ENCODE measurements at regions not wholly inside any gene's neighbourhood (a gene's known extent, or its start where the extent isn't known, plus 50 kb on each side); places are given as distances from the start of the nearest gene placed in this dataset.

DNA sequence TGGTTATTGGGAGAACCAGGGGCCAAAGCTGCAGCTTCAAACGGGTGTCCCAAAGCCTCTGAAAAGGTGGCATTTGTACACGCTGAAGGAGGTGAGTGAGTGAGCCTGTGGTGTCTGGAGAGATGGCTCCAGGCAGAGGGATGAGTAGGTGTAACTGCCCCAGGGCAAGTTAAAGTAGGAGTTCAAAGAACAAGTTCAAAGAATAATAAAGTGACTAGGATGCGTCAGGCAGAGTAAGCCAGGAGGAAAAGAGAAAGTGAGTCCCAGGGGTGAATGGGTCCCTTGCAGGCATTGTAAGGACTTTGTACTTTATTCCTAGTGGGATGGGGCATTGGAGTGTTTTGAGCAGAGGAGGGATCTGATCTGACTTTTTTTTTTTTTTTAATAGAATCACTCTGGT is 201.4 kb upstream of the PWP1 start (continued):
- TF ChIP-seq, protein P1, sequence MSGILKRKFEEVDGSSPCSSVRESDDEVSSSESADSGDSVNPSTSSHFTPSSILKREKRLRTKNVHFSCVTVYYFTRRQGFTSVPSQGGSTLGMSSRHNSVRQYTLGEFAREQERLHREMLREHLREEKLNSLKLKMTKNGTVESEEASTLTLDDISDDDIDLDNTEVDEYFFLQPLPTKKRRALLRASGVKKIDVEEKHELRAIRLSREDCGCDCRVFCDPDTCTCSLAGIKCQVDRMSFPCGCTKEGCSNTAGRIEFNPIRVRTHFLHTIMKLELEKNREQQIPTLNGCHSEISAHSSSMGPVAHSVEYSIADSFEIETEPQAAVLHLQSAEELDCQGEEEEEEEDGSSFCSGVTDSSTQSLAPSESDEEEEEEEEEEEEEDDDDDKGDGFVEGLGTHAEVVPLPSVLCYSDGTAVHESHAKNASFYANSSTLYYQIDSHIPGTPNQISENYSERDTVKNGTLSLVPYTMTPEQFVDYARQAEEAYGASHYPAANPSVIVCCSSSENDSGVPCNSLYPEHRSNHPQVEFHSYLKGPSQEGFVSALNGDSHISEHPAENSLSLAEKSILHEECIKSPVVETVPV (CRISPR knock-in tag; IDR thresholded peaks at IDR 0.05), result no peak

DNA sequence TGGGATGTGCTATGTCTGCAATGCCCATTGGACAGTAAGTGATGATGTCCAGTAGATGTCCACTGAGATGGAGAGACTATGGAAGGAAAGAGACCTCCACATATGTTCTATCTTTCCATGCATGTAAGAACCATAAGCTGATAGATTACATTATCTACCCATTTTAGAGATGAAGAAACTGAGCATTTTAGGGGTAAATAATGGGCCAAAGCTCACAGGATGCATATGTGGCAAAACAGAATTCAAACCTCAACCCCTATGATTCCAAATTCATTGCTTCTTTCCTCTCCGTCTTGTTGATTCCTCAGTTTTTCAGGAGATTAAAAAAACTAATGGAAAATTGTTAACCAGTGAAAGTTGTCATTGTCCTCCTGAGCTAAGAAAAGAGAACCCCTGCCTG is 200.7 kb upstream of the PWP1 start:
- TF ChIP-seq TOX (CRISPR knock-in tag; IDR thresholded peaks at IDR 0.05; ENCODE audit: borderline replicate concordance) (no peak), BACH2 (CRISPR knock-in tag; IDR thresholded peaks at IDR 0.05; ENCODE audit: borderline replicate concordance) (no peak), ESRRG (CRISPR knock-in tag; IDR thresholded peaks at IDR 0.05) (no peak), ZC3H10 (CRISPR knock-in tag; IDR thresholded peaks at IDR 0.05) (no peak), OSR1 (CRISPR knock-in tag; IDR thresholded peaks at IDR 0.05) (no peak)
- ATAC-seq, result no peak

DNA sequence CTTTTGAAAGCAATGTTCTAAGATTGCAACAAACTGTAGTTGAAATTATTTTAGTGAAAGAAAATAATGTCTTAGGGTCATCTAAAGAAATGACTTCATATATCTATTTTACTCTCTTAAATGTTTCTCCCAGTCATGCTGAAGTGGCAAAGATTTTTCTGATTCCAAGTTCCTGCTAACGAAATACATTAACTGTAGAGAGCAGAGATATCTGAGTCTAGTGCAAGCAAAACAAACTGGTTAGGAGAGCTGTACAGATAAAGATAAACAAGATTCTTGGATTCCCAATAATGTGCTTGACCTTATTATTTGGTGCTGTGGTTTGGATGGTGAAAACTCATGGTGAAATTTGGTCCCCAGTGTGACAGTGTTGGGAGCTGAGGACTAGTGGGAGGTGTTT is 199.9 kb upstream of the PWP1 start:
- TF ChIP-seq PPARA (CRISPR knock-in tag; IDR thresholded peaks at IDR 0.05; ENCODE audit: borderline replicate concordance), result no peak
- TF ChIP-seq, protein P1 (CRISPR knock-in tag; IDR thresholded peaks at IDR 0.05), result no peak
- no peak for TF ChIP-seq CSDC2 (CRISPR knock-in tag; IDR thresholded peaks at IDR 0.05)
- no peak for TF ChIP-seq ZFP30 (CRISPR knock-in tag; IDR thresholded peaks at IDR 0.05)
- TF ChIP-seq, protein P2, sequence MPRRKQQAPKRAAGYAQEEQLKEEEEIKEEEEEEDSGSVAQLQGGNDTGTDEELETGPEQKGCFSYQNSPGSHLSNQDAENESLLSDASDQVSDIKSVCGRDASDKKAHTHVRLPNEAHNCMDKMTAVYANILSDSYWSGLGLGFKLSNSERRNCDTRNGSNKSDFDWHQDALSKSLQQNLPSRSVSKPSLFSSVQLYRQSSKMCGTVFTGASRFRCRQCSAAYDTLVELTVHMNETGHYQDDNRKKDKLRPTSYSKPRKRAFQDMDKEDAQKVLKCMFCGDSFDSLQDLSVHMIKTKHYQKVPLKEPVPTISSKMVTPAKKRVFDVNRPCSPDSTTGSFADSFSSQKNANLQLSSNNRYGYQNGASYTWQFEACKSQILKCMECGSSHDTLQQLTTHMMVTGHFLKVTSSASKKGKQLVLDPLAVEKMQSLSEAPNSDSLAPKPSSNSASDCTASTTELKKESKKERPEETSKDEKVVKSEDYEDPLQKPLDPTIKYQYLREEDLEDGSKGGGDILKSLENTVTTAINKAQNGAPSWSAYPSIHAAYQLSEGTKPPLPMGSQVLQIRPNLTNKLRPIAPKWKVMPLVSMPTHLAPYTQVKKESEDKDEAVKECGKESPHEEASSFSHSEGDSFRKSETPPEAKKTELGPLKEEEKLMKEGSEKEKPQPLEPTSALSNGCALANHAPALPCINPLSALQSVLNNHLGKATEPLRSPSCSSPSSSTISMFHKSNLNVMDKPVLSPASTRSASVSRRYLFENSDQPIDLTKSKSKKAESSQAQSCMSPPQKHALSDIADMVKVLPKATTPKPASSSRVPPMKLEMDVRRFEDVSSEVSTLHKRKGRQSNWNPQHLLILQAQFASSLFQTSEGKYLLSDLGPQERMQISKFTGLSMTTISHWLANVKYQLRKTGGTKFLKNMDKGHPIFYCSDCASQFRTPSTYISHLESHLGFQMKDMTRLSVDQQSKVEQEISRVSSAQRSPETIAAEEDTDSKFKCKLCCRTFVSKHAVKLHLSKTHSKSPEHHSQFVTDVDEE (CRISPR knock-in tag; IDR thresholded peaks at IDR 0.05), result no peak
- TF ChIP-seq, protein P3, sequence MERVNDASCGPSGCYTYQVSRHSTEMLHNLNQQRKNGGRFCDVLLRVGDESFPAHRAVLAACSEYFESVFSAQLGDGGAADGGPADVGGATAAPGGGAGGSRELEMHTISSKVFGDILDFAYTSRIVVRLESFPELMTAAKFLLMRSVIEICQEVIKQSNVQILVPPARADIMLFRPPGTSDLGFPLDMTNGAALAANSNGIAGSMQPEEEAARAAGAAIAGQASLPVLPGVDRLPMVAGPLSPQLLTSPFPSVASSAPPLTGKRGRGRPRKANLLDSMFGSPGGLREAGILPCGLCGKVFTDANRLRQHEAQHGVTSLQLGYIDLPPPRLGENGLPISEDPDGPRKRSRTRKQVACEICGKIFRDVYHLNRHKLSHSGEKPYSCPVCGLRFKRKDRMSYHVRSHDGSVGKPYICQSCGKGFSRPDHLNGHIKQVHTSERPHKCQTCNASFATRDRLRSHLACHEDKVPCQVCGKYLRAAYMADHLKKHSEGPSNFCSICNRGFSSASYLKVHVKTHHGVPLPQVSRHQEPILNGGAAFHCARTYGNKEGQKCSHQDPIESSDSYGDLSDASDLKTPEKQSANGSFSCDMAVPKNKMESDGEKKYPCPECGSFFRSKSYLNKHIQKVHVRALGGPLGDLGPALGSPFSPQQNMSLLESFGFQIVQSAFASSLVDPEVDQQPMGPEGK (CRISPR knock-in tag; IDR thresholded peaks at IDR 0.05; ENCODE audit: borderline replicate concordance), result no peak
- no peak for TF ChIP-seq BACH2 (CRISPR knock-in tag; IDR thresholded peaks at IDR 0.05; ENCODE audit: borderline replicate concordance)
- no peak for TF ChIP-seq ZNF565 (CRISPR knock-in tag; conservative IDR thresholded peaks at IDR 0.05; ENCODE audit: low read depth)
- no peak for TF ChIP-seq OSR1 (CRISPR knock-in tag; IDR thresholded peaks at IDR 0.05)
- no peak for ATAC-seq

DNA sequence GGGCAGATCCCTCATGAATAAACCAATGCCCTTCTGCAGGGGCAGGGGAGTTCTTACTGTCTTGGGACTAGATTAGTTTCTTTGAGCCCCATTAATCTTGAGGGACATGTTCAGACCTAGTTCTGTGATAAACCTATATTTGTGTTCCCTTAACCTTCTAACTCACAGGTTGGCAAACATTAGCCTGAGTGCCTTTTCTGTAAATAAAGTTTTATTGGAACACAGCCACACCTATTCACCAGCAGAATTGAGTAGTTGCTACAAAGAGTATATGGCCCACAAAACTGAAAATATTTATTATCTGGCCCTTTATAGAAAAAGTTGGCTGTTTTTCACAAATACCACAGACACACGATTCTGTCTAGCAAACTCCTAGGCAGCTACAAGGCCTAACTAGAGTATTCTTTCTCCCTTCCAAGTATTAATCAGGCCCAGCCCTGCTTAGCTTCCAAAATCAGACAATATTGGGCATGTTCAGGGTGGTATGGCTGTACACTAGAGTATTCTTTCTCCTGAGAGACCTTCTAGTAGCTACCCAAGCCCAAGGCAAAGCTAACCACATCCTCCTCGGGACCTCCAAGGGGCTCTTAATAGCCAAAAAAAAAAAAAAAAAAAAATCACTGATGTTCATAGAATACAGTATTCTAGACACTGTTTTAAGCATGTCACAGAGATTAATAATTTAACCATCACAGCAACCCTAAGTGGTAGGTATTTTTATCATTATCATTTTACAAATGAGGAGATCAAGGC is 199.3 kb upstream of the PWP1 start:
- TF ChIP-seq, protein P3 (CRISPR knock-in tag; IDR thresholded peaks at IDR 0.05; ENCODE audit: borderline replicate concordance), result no peak
- TF ChIP-seq ARNTL (CRISPR knock-in tag; IDR thresholded peaks at IDR 0.05; ENCODE audit: borderline replicate concordance, low read depth) (no peak), SNAI2 (CRISPR knock-in tag; IDR thresholded peaks at IDR 0.05) (no peak), ZFP3 (CRISPR knock-in tag; IDR thresholded peaks at IDR 0.05) (no peak), OSR1 (CRISPR knock-in tag; IDR thresholded peaks at IDR 0.05) (no peak), PPARA (CRISPR knock-in tag; IDR thresholded peaks at IDR 0.05; ENCODE audit: borderline replicate concordance) (no peak), GLIS3 (CRISPR knock-in tag; IDR thresholded peaks at IDR 0.05) (no peak), ESRRG (CRISPR knock-in tag; IDR thresholded peaks at IDR 0.05) (no peak), TCF4 (CRISPR knock-in tag; IDR thresholded peaks at IDR 0.05; ENCODE audit: borderline replicate concordance) (no peak), ZNF70 (CRISPR knock-in tag; IDR thresholded peaks at IDR 0.05) (no peak), ZNF565 (CRISPR knock-in tag; conservative IDR thresholded peaks at IDR 0.05; ENCODE audit: low read depth) (no peak)
- TF ChIP-seq, protein P4, sequence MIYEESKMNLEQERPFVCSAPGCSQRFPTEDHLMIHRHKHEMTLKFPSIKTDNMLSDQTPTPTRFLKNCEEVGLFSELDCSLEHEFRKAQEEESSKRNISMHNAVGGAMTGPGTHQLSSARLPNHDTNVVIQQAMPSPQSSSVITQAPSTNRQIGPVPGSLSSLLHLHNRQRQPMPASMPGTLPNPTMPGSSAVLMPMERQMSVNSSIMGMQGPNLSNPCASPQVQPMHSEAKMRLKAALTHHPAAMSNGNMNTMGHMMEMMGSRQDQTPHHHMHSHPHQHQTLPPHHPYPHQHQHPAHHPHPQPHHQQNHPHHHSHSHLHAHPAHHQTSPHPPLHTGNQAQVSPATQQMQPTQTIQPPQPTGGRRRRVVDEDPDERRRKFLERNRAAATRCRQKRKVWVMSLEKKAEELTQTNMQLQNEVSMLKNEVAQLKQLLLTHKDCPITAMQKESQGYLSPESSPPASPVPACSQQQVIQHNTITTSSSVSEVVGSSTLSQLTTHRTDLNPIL (CRISPR knock-in tag; IDR thresholded peaks at IDR 0.05; ENCODE audit: low read depth), result no peak
- TF ChIP-seq, protein P1 (CRISPR knock-in tag; IDR thresholded peaks at IDR 0.05), result no peak

More for the DNA sequence above, 199.3 kb upstream of the PWP1 start:
- ATAC-seq, result no peak
